ENCODE measurements at regions not wholly inside any gene's neighbourhood (a gene's known extent, or its start where the extent isn't known, plus 50 kb on each side); places are given as distances from the start of the nearest gene placed in this dataset.

DNA sequence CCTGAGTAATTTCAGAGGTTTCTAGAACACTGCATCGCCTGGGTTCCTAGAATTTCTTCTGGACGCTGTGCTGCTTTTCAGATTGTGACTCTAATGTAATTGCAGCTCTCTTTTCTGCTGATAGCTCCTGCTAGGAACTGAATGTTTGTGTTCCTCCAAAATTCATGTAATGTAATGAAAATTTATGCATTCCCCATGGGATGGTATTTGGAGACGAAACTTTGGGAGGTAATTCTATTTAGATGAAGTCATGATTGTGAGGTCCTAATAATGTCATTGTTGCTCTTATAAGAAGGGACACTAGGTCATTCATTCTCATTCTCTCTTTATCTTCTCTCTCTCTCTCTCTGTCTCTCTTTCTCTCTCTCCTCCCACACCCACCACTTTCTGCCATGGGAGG is 223.9 kb upstream of the DOK6 start:
- TF ChIP-seq, protein P1, sequence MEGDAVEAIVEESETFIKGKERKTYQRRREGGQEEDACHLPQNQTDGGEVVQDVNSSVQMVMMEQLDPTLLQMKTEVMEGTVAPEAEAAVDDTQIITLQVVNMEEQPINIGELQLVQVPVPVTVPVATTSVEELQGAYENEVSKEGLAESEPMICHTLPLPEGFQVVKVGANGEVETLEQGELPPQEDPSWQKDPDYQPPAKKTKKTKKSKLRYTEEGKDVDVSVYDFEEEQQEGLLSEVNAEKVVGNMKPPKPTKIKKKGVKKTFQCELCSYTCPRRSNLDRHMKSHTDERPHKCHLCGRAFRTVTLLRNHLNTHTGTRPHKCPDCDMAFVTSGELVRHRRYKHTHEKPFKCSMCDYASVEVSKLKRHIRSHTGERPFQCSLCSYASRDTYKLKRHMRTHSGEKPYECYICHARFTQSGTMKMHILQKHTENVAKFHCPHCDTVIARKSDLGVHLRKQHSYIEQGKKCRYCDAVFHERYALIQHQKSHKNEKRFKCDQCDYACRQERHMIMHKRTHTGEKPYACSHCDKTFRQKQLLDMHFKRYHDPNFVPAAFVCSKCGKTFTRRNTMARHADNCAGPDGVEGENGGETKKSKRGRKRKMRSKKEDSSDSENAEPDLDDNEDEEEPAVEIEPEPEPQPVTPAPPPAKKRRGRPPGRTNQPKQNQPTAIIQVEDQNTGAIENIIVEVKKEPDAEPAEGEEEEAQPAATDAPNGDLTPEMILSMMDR (IDR thresholded peaks at IDR 0.05): no peak
- TF ChIP-seq POLR2AphosphoS5 (IDR thresholded peaks at IDR 0.05) (no peak), POLR2A (IDR thresholded peaks at IDR 0.05) (no peak)
- Histone ChIP-seq H3K4me3 (no peak overlapping the region), H3K4me1 (no peaks in the 10 kb centered on the region), H3K27me3 (no peaks in the 10 kb centered on the region), H3K27ac (no peak overlapping the region), H3K9me3 (no peaks in the 10 kb centered on the region), H3K36me3 (no peaks in the 10 kb centered on the region)
- intact Hi-C loops (cut with DNase I; ENCODE audit: low total_unique reads): no loop called here
- DNase-seq (ENCODE audit: low spot score in 2 of 2): no peak

DNA sequence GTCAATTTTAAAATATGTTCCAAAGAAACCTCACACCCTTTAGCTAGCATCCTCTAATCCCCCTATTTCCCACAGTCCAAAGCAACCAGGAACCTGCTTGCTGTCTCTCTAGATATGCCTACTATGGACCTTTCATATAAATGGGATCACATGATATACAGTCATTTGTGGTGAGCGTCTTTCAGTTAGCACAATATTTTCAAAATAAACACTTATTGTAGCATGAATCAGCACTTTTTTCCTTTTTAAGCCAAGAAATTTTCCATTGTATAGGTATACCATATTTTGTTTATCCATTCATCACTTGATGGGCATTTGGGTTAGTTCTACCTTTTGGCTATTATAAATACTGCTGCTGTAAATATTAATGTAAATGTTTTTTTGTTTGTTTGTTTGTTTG is 223.0 kb upstream of the DOK6 start:
- intact Hi-C loops (cut with DNase I; ENCODE audit: low total_unique reads): no loop called here

DNA sequence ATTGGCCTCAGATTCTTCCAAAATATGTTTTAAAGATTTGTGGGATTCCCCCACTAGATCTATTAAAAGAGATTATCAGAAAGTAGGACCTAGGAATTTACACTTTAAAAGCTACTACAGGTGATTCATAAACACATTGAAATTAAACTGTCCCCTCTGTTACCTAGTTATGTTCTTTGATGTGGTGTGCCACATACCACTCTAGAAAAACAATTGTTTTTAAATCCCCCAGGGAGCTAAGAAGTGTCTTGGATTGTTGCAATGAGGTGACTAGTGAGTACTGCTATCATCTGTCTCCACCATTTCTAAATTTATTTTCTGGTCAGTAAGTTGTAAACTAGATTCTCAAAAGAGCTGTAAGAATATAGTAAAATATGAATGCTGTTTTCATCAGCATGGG is 214.5 kb upstream of the DOK6 start:
- Histone ChIP-seq H3K27me3 (no peaks in the 10 kb centered on the region), H3K4me1 (no peaks in the 10 kb centered on the region), H3K9me3 (no peaks in the 10 kb centered on the region), H3K4me3 (no peak overlapping the region), H3K36me3 (no peaks in the 10 kb centered on the region), H3K27ac (no peak overlapping the region)
- TF ChIP-seq, protein P1 (IDR thresholded peaks at IDR 0.05): no peak
- no peak for TF ChIP-seq POLR2A (IDR thresholded peaks at IDR 0.05)
- no peak for TF ChIP-seq POLR2AphosphoS5 (IDR thresholded peaks at IDR 0.05)
- no peak for DNase-seq (ENCODE audit: low spot score in 2 of 2)
- intact Hi-C loops (cut with DNase I; ENCODE audit: low total_unique reads): no loop called here

More for the DNA sequence above, 223.0 kb upstream of the DOK6 start:
- Histone ChIP-seq H3K4me1 (no peaks in the 10 kb centered on the region), H3K36me3 (no peaks in the 10 kb centered on the region), H3K9me3 (no peaks in the 10 kb centered on the region), H3K27ac (no peak overlapping the region), H3K27me3 (no peaks in the 10 kb centered on the region), H3K4me3 (no peak overlapping the region)
- TF ChIP-seq POLR2AphosphoS5 (IDR thresholded peaks at IDR 0.05) (no peak), POLR2A (IDR thresholded peaks at IDR 0.05) (no peak)
- TF ChIP-seq, protein P1 (IDR thresholded peaks at IDR 0.05): no peak
- DNase-seq (ENCODE audit: low spot score in 2 of 2): no peak

DNA sequence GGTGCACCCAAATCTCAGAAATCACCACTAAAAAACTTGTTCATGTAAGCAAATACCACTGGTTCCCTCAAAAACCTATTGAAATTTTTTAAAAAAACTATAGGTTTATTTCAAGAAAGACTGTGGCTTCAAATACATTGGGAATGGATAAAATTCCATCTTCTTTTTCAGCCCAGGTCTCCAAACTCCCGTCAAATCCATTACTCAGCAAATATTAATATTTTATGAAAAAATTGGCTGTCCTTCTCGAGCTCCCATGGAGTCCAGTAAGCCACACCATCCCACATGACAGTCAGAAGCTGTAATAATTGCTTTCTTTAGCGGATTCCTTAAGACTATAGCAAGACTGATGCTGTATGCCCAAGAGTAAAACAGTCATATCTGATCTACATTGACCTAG is 204.4 kb upstream of the DOK6 start:
- H3K27me3 ChIP-seq: no peaks in the 10 kb centered on the region
- no peaks in the 10 kb centered on the region for H3K9me3 ChIP-seq
- no peak overlapping the region for H3K4me3 ChIP-seq
- H3K27ac ChIP-seq: no peak overlapping the region
- no peak for DNase-seq (ENCODE audit: low spot score in 2 of 2)
- no peak for TF ChIP-seq POLR2A (IDR thresholded peaks at IDR 0.05)
- TF ChIP-seq POLR2AphosphoS5 (IDR thresholded peaks at IDR 0.05): no peak
- TF ChIP-seq, protein P1 (IDR thresholded peaks at IDR 0.05): no peak
- H3K4me1 ChIP-seq: no peaks in the 10 kb centered on the region
- intact Hi-C loops (cut with DNase I; ENCODE audit: low total_unique reads): no loop called here
- no peaks in the 10 kb centered on the region for H3K36me3 ChIP-seq

DNA sequence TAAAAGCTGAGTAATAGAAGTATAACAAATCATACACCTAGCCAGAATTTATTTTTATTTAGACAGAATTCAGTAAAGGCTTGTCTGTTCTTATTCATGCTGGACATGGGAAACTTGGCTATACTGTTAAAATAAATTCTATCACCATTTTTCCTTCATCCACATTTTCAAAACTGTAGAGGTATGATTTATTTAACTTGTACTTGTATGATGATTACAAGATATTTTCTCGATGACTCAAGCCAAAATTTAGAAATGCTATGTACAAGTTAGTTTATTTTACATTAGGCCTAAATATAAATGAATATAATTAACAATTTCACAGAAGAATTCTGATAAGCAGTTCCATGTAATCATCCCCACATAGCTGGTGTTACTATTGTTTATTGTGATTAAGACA is 194.8 kb upstream of the DOK6 start:
- H3K4me3 ChIP-seq: no peak overlapping the region
- no peak overlapping the region for H3K27ac ChIP-seq
- no peaks in the 10 kb centered on the region for H3K4me1 ChIP-seq
- no peak for DNase-seq (ENCODE audit: low spot score in 2 of 2)
- TF ChIP-seq POLR2A (IDR thresholded peaks at IDR 0.05): no peak
- TF ChIP-seq, protein P1 (IDR thresholded peaks at IDR 0.05): no peak
- TF ChIP-seq POLR2AphosphoS5 (IDR thresholded peaks at IDR 0.05): no peak
- H3K9me3 ChIP-seq: no peaks in the 10 kb centered on the region
- intact Hi-C loops (cut with DNase I; ENCODE audit: low total_unique reads): no loop called here
- no peaks in the 10 kb centered on the region for H3K36me3 ChIP-seq
- H3K27me3 ChIP-seq: no peaks in the 10 kb centered on the region

Data from breast epithelium (tissue), 4 donors.